ENCODE measurements at regions not wholly inside any gene's neighbourhood (a gene's known extent, or its start where the extent isn't known, plus 50 kb on each side); places are given as distances from the start of the nearest gene placed in this dataset.

DNA sequence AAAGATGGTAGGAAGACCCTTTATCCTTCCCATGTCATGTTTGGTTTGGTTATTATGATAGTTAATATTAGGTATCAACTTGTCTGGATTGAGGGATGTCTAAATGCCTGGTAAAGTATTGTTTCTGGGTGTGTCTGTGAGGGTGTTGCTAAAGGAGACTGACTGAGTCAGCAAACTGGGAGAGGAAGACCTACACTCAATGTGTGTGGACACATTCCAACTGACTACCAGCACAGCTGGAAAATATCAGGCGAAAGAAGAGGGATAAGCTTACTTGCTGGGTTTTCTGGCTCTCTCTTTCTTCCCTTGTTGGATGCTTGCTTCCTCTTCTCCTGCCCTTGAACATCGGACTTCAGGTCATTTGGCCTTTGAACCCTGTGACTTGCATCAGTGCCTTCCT lies 1227.6 kb upstream of the EPHA6 start:
- TF ChIP-seq, protein P1, sequence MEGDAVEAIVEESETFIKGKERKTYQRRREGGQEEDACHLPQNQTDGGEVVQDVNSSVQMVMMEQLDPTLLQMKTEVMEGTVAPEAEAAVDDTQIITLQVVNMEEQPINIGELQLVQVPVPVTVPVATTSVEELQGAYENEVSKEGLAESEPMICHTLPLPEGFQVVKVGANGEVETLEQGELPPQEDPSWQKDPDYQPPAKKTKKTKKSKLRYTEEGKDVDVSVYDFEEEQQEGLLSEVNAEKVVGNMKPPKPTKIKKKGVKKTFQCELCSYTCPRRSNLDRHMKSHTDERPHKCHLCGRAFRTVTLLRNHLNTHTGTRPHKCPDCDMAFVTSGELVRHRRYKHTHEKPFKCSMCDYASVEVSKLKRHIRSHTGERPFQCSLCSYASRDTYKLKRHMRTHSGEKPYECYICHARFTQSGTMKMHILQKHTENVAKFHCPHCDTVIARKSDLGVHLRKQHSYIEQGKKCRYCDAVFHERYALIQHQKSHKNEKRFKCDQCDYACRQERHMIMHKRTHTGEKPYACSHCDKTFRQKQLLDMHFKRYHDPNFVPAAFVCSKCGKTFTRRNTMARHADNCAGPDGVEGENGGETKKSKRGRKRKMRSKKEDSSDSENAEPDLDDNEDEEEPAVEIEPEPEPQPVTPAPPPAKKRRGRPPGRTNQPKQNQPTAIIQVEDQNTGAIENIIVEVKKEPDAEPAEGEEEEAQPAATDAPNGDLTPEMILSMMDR (IDR thresholded peaks at IDR 0.05; ENCODE audit: low read depth, low read length): no peak
- no peak for TF ChIP-seq MYC (IDR thresholded peaks at IDR 0.05; ENCODE audit: low read depth, low read length)
- TF ChIP-seq, protein P2, sequence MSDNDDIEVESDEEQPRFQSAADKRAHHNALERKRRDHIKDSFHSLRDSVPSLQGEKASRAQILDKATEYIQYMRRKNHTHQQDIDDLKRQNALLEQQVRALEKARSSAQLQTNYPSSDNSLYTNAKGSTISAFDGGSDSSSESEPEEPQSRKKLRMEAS (IDR thresholded peaks at IDR 0.05; ENCODE audit: low read depth, low read length): no peak
